ENCODE measurements at regions not wholly inside any gene's neighbourhood (a gene's known extent, or its start where the extent isn't known, plus 50 kb on each side); places are given as distances from the start of the nearest gene placed in this dataset.

DNA sequence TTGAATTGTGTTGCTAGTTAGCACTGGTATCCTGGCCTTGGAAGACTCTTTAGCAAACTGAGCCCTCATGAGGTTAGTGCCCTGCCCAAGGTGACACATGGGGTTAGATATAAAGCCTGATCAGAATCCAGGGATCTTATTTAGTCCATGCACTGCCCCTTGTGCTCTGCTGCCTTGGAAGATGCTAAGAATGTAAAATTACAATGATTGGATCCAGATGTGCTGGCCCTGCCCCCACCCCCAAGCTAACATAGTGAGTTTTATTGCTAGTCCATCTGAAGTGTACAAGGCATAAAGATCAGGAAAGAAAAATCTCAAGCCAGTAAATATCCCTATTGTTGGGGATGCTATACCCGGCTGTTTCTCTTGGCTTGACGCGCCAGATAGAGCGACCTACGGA lies 248.1 kb upstream of the C2CD4B start:
- TF ChIP-seq, protein P1, sequence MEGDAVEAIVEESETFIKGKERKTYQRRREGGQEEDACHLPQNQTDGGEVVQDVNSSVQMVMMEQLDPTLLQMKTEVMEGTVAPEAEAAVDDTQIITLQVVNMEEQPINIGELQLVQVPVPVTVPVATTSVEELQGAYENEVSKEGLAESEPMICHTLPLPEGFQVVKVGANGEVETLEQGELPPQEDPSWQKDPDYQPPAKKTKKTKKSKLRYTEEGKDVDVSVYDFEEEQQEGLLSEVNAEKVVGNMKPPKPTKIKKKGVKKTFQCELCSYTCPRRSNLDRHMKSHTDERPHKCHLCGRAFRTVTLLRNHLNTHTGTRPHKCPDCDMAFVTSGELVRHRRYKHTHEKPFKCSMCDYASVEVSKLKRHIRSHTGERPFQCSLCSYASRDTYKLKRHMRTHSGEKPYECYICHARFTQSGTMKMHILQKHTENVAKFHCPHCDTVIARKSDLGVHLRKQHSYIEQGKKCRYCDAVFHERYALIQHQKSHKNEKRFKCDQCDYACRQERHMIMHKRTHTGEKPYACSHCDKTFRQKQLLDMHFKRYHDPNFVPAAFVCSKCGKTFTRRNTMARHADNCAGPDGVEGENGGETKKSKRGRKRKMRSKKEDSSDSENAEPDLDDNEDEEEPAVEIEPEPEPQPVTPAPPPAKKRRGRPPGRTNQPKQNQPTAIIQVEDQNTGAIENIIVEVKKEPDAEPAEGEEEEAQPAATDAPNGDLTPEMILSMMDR (conservative IDR thresholded peaks at IDR 0.05) = no peak
- TF ChIP-seq ZFX (IDR thresholded peaks at IDR 0.05) = no peak
